Activated T-helper 17 cell treated with anti-CD3 and anti-CD28 coated beads, Interleukin-2, amount 50 U/mL, for 72 hours (primary cell): ENCODE measurements at regions not wholly inside any gene's neighbourhood (a gene's known extent, or its start where the extent isn't known, plus 50 kb on each side); places are given as distances from the start of the nearest gene placed in this dataset.
"Not testable (repeated sequence)": the region's sequence is repeated elsewhere in the genome, so short reads cannot be mapped to it uniquely, and the experiment has no call there.

Experiments used
- ATAC-seq: fragments of 150-1000 bp; cut with Tn5 transposase; replicated peaks from 2 replicates; pipeline ENCODE4 v1.10.0; 2021; ENCODE audit warnings: mild to moderate bottlenecking, moderate library complexity
- H3K27ac Mint-ChIP-seq: one replicate; pipeline ENCODE4 v1.8.0; 2022; ENCODE audit warnings: mixed read lengths
- H3K27me3 Mint-ChIP-seq: one replicate; pipeline ENCODE4 v1.8.0; 2022; ENCODE audit warnings: mixed read lengths
- H3K36me3 Mint-ChIP-seq: one replicate; pipeline ENCODE4 v1.8.0; 2022; ENCODE audit warnings: low read depth, mild to moderate bottlenecking, mixed read lengths
- H3K4me1 Mint-ChIP-seq: one replicate; pipeline ENCODE4 v1.8.0; 2022; ENCODE audit warnings: mixed read lengths
- H3K4me3 Mint-ChIP-seq: one replicate; pipeline ENCODE4 v1.8.0; 2022; ENCODE audit warnings: mild to moderate bottlenecking, mixed read lengths
- H3K9me3 Mint-ChIP-seq: one replicate; pipeline ENCODE4 v1.8.0; 2022; ENCODE audit warnings: mixed read lengths

DNA sequence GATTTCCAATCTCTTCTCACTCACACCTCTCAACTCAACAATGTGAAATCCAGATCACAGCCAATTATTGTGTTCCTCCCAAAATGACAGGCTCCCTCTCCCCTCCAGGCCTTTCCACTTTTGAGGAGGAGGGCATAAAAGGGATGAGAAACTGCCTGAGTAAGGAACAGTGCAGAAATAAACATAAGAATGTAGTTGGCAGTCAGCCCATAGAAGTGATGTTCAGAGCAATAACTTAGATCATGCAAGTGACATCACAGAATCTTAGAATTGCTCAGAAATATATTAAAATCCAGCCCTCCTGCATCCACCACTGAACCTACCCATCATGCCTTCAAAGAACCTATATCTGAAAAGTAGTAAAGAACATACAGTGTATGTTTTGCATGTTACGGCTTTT, 299.4 kb upstream of the GADL1 start:
- no peak overlapping the region for H3K4me3 Mint-ChIP-seq
- H3K9me3 Mint-ChIP-seq, result peaks cover 4% of the 10 kb centered on the region
- H3K27me3 Mint-ChIP-seq, result no peaks in the 10 kb centered on the region
- peak overlapping the region; percentile 23 for H3K27ac Mint-ChIP-seq
- H3K36me3 Mint-ChIP-seq, result no peaks in the 10 kb centered on the region
- peaks cover 10% of the 10 kb centered on the region for H3K4me1 Mint-ChIP-seq
- peak; percentile 12 for ATAC-seq

DNA sequence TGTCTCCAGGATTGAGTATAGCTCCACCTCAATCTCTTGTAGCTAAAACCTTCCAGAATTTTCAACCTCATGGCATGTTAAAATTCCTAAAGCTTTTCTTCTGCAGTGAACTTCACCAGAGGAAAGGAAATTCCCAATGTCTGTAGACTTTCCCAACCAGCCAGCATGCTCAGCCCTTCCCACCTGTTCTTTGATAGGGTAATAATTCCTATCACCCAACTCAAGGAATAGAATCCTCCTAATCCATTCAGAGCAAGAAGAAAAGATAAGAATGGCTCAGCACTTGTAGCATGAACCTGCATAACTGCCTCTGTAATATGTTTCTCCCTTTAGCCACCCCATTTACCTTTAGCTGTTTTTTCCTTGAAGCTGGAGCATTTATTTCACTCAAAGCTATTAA, 301.8 kb upstream of the GADL1 start:
- Mint-ChIP-seq H3K27ac (no peak overlapping the region), H3K9me3 (peaks cover 4% of the 10 kb centered on the region), H3K36me3 (no peaks in the 10 kb centered on the region), H3K4me3 (no peak overlapping the region), H3K27me3 (no peaks in the 10 kb centered on the region), H3K4me1 (peaks cover 10% of the 10 kb centered on the region)
- ATAC-seq, result no peak

DNA sequence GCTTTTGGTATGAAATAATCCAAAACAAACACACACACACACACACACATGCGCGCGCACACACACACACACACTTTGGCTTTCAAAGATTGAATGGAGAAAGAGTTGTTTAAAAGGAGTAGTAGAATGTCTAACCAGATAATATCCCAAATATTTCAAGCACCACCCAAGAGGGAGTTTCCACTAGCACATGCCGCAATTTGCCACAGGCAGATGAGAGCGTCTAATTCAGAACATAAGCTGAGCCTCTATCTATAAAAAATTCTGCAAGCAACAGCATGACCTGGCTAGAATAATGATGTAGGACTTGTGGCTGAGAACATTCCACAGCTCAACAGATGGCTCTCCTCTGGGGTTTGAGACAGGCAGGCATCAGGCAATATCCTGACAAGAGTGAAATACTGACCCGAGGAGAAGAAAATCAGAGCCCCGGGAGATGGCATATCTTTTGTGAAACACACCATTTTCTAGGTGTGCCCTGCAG, 302.5 kb upstream of the GADL1 start:
- Mint-ChIP-seq H3K36me3 (no peaks in the 10 kb centered on the region), H3K9me3 (peaks cover 4% of the 10 kb centered on the region), H3K27me3 (no peaks in the 10 kb centered on the region), H3K4me3 (no peak overlapping the region), H3K27ac (no peak overlapping the region), H3K4me1 (peaks cover 6% of the 10 kb centered on the region)
- ATAC-seq, result no peak

DNA sequence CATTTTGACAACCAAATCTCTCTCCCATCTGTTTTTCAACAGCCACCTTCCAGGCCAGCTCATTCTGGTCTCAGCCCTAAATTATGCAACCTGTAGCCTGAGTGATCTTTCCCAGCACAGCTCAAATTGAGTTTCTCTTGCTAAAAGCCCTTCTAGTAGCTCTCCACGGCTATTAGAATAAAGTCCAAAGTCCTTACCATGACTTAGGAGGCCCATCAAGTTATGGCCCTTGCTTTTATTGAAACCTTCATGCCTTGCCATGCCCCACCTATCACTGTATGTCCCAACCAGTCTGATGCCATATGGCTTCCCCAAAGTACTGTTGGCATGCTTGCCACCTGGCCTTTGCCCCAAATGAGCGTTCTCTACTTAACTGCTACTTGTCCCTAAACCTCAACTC, 303.5 kb upstream of the GADL1 start:
- H3K4me3 Mint-ChIP-seq, result no peak overlapping the region
- no peak for ATAC-seq
- no peaks in the 10 kb centered on the region for H3K27me3 Mint-ChIP-seq
- no peak overlapping the region for H3K27ac Mint-ChIP-seq
- H3K4me1 Mint-ChIP-seq, result peaks cover 6% of the 10 kb centered on the region
- no peaks in the 10 kb centered on the region for H3K36me3 Mint-ChIP-seq
- H3K9me3 Mint-ChIP-seq, result peaks cover 4% of the 10 kb centered on the region

DNA sequence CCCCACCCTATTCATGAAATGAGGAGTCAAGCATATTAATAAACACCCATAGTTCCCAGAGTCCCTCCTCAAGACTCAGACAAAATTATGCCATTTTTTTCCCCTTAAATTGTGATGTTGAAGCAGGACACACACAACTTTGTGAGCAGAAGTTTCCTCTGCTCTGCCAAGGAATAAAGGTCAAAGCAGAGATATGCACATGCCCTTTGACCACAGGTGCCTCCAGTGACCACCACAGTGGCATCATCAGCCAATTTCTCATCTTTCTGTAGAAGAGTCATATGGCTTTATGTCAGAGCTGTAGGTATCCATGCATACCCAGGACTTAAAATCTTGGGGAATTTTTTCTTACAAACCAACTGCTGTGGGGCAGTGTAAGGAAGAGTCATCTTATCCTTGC, 304.4 kb upstream of the GADL1 start:
- H3K27ac Mint-ChIP-seq, result no peak overlapping the region
- H3K4me3 Mint-ChIP-seq, result no peak overlapping the region
- no peaks in the 10 kb centered on the region for H3K27me3 Mint-ChIP-seq
- ATAC-seq, result no peak
- no peaks in the 10 kb centered on the region for H3K4me1 Mint-ChIP-seq
- no peaks in the 10 kb centered on the region for H3K9me3 Mint-ChIP-seq
- no peaks in the 10 kb centered on the region for H3K36me3 Mint-ChIP-seq

DNA sequence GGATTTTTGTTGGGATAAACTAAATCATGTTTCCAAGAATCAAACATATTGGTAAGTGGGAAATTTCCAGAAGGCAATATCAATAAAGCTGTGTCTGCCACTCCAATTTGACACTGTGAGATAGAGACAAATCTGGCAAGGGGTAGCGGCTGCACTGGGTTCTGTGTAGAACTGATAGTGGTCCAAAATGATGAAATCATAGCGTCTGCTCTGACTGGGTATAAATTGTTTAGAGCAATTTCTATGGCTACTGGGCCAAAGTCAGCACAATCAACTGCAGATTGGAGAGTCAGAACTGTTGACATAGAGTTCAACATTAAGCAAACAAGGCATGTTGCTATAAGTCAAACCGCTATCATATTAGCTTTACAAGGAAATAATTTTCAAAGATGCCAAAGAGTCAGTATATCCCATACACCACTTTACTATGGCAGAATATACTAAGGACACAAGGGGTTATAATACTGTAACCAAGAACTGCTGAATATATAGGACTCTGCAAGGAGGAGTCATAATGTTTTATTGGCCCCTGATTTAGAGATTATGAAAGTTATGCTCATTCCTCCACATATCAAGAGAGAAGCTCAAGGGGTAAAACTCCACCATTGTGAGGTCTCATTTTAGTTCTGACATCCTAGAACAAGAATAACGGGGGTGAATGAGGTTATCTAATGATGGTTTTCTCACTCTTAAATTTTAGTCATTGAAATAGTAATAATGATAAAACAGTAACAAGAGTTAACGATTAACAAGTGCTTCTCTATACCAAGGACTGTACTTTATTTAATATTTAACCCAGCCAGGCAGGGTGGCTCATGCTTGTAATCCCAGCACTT, 309.7 kb upstream of the GADL1 start:
- Mint-ChIP-seq H3K4me1 (peaks cover under 1% of the 10 kb centered on the region), H3K9me3 (no peaks in the 10 kb centered on the region)
- no peak for ATAC-seq

DNA sequence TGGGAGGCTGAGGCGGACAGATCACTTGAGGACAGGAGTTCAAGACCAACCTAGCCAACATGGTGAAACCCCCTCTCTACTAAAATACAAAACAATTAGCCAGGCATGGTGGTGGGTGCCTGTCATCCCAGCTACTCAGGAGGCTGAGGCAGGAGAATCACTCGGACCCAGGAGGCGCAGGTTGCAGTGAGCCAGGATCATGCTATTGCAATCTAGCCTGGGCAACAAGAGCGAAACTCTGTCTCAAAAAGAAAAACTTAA, 310.3 kb upstream of the GADL1 start:
- not testable (repeated sequence) for H3K36me3 Mint-ChIP-seq, H3K9me3 Mint-ChIP-seq, H3K27me3 Mint-ChIP-seq, H3K27ac Mint-ChIP-seq, H3K4me1 Mint-ChIP-seq, H3K4me3 Mint-ChIP-seq, ATAC-seq

More for the DNA sequence above, 309.7 kb upstream of the GADL1 start:
- Mint-ChIP-seq H3K27ac (no peak overlapping the region), H3K27me3 (no peaks in the 10 kb centered on the region), H3K36me3 (no peaks in the 10 kb centered on the region), H3K4me3 (no peak overlapping the region)

DNA sequence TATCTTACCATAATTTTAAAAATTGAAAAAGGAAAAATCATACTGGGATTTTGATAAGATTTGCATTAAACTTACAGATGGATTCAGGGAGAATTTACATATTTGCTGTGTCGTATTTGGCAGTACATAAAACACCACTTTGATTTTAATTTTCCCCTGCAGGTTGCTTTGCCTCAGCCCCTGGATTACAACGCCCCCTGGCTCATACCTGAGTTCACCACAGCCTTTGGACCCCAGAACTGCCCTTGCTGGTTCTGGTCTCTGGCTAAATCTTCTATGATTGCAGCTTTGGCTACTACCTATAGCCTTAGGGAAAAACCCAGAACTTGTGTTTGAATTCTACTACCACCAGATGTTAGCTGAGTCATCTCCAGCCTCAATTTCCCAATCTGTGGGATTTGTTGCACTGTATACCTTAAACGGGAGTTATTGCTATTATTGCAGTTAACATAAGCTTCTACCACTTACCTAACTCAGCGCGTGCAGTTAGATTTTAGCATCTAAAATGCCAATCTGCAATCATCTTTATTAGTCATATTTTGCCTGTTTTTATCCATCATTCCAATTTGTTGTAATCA, 315.7 kb upstream of the GADL1 start:
- no peaks in the 10 kb centered on the region for H3K9me3 Mint-ChIP-seq
- no peaks in the 10 kb centered on the region for H3K36me3 Mint-ChIP-seq
- peaks cover 44% of the 10 kb centered on the region for H3K4me1 Mint-ChIP-seq
- no peak for ATAC-seq
- no peaks in the 10 kb centered on the region for H3K27me3 Mint-ChIP-seq
- H3K4me3 Mint-ChIP-seq, result no peak overlapping the region
- no peak overlapping the region for H3K27ac Mint-ChIP-seq

DNA sequence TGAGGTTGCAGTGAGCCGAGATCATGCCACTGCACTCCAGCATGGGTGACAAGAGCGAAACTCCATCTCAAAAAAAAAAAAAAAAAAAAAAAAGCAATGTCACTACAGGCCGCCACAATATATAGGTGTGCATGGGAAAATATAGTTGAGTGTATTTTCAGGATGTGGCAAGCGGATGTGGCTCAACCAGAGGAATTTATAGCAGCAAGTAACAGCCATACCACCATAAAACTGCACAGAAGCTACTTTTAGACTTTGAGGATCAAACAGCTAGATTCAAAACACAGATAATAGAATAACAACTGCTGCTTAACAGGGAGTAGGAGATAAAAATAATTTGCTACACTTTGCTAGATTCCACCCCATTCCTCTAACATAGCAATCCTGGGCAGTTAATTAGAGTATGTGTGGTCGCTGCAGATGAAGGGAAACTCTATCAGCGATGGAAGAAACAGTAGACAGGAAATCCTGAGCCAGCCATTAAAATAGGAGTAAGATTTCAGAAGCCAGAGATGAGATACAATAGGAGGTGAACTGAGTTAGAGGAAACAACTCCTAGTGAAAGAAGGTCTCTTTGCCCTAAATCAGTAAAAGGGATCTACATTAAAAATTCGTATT, 318.7 kb upstream of the STT3B start:
- Mint-ChIP-seq H3K4me1 (peaks cover 74% of the 10 kb centered on the region), H3K9me3 (no peaks in the 10 kb centered on the region), H3K27me3 (no peaks in the 10 kb centered on the region), H3K4me3 (peak overlapping the region; percentile 67), H3K27ac (peak overlapping the region; percentile 80), H3K36me3 (no peaks in the 10 kb centered on the region)
- peak; percentile 16 for ATAC-seq

DNA sequence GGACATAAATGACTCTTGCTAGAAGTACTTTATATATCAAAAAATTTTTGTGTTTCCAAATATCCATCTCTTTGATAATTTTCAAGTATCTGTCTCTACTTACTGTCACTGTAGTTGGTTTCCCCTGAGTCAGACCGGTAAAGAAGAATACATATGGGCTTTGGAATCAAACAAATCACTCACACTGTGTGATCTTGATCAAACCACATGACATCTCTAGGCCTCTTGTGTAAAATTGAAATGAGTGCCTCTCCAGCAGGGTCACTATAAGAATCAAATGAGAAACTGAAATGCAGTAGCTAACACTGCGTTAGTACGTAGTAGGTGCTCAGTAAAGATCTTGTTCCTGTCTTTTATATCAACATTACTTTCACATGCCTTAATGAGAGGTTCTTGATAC, 314.6 kb upstream of the STT3B start:
- H3K36me3 Mint-ChIP-seq, result no peaks in the 10 kb centered on the region
- peak; percentile 73 for ATAC-seq
- H3K27ac Mint-ChIP-seq, result peak overlapping the region; percentile 47
- H3K9me3 Mint-ChIP-seq, result no peaks in the 10 kb centered on the region
- peaks cover 78% of the 10 kb centered on the region for H3K4me1 Mint-ChIP-seq
- no peaks in the 10 kb centered on the region for H3K27me3 Mint-ChIP-seq
- peak overlapping the region; percentile 62 for H3K4me3 Mint-ChIP-seq

DNA sequence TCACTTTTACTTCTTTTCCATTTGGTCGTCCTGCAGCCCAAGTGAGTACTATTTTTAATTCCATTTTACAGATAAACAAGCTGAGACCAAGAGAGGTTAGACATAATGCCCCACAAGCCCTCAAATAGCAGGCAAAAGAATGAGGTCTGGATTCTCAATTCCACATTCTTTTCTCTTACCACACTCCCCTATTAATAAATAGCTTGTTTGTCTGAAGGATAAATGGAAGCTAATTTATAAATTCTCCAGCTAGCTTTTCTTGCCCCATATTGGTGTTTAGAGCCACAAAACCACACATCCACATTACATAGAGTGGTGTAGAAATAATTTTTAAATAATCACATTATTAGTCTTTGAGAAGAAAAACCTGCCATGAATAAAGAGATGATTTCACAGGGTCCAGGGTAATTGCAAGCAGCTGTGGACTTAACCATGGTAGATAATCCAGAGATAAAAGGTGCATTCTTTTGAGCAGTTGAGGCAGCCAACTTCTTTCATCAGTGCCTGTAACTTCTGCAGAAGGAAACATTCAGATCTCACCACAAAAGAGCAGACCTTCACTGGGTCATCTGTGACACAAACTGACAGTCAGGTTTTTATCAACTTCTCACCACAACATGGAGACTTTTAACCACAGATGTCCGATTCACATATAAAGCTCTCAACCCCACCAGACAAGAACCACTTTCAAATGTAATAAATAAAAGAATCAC, 313.4 kb upstream of the STT3B start:
- Mint-ChIP-seq H3K27ac (peak overlapping the region; percentile 47), H3K4me3 (peak overlapping the region; percentile 62), H3K36me3 (no peaks in the 10 kb centered on the region), H3K9me3 (no peaks in the 10 kb centered on the region), H3K27me3 (no peaks in the 10 kb centered on the region), H3K4me1 (peaks cover 75% of the 10 kb centered on the region)
- peak; percentile 25 for ATAC-seq

DNA sequence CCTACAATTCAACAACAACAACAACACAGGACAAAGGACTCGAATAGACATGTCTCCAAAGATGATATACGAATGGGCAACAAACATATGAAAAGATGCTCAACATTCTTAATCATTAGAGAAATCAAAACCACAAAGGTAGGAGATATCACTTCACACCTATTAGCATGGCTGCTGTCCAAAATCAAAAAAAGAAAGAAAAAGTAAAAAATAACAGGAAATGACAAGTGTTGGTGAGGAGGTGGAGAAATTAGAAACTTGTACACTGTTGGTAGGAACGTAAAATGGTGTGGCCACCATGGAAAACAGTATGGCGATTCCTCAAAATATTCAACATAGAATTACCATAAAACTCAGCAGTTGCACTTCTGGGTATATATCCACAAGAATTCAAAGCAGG, 312.3 kb upstream of the STT3B start:
- no peak for ATAC-seq
- no peaks in the 10 kb centered on the region for H3K9me3 Mint-ChIP-seq
- peak overlapping the region; percentile 31 for H3K27ac Mint-ChIP-seq
- H3K4me1 Mint-ChIP-seq, result peaks cover 67% of the 10 kb centered on the region
- no peaks in the 10 kb centered on the region for H3K36me3 Mint-ChIP-seq
- H3K4me3 Mint-ChIP-seq, result peak overlapping the region; percentile 62
- H3K27me3 Mint-ChIP-seq, result no peaks in the 10 kb centered on the region

DNA sequence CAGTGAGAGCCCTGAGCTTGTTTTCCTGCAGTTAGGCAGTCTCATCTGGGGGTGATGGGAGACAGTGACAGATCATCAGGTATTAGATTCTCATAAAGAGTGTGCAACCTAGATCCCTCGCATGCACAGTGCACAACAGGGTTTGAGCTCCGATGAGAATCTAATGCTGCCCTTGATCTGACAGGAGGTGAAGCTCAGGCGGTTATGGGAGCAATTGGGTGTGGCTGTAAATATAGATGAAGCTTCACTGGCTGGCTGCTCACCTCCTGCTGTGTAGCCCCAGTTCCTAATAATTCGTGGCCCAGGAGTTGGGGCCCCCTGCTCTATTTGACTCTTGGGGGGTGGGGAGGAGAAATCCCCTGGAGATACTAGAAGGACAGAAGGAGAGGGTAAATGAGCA, 309.4 kb upstream of the STT3B start:
- peak overlapping the region; percentile 49 for H3K4me3 Mint-ChIP-seq
- H3K27me3 Mint-ChIP-seq, result no peaks in the 10 kb centered on the region
- peak overlapping the region; percentile 42 for H3K27ac Mint-ChIP-seq
- no peak for ATAC-seq
- no peaks in the 10 kb centered on the region for H3K36me3 Mint-ChIP-seq
- no peaks in the 10 kb centered on the region for H3K9me3 Mint-ChIP-seq
- H3K4me1 Mint-ChIP-seq, result peaks cover 70% of the 10 kb centered on the region

DNA sequence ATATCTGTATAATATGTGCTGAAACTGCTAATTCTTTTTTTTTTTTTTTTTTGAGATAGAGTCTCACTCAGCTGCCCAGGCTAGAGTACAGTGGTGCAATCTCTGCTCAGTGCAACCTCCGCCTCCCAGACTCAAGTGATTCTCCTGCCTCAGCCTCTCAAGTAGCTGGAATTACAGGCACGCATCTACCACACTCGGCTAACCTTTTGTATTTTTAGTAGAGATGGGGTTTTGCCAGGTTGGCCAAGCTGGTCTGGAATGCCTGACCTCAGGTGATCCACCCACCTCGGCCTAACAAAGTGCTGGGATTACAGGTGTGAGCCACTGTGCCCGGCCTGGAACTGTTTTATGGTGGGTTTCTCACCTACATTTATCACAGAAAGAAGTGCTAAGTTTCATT, 307.8 kb upstream of the STT3B start:
- Mint-ChIP-seq H3K9me3 (no peaks in the 10 kb centered on the region), H3K4me1 (peaks cover 64% of the 10 kb centered on the region), H3K36me3 (no peaks in the 10 kb centered on the region), H3K27ac (peak overlapping the region; percentile 17), H3K27me3 (no peaks in the 10 kb centered on the region), H3K4me3 (no peak overlapping the region)
- ATAC-seq, result no peak

DNA sequence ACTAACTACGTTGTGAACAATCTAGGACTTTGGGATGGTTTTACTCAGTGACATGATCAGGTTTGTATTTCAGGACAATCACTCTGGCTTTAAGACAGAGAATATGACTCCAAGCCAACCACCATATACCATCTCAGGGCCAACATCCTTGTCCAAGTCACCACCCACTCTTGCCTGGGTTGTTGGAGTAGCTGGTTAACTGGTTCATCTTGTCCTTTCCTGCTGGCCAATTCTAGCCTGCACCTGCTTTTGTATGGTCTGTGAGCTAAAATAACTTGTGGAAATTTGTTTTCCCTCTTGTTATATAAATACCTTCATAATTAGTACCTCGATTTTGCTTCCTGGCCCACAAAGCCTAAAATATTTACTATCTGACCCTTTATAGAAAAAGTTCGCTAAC, 306.8 kb upstream of the STT3B start:
- peak overlapping the region; percentile 73 for H3K4me3 Mint-ChIP-seq

More for the DNA sequence above, 306.8 kb upstream of the STT3B start:
- no peaks in the 10 kb centered on the region for H3K9me3 Mint-ChIP-seq
- H3K27ac Mint-ChIP-seq, result peak overlapping the region; percentile 85
- no peaks in the 10 kb centered on the region for H3K27me3 Mint-ChIP-seq
- H3K36me3 Mint-ChIP-seq, result no peaks in the 10 kb centered on the region
- ATAC-seq, result no peak
- peaks cover 62% of the 10 kb centered on the region for H3K4me1 Mint-ChIP-seq
